Stomach smooth muscle (tissue), 2 donors: ENCODE measurements at regions not wholly inside any gene's neighbourhood (a gene's known extent, or its start where the extent isn't known, plus 50 kb on each side); places are given as distances from the start of the nearest gene placed in this dataset.
"Not testable (repeated sequence)": the region's sequence is repeated elsewhere in the genome, so short reads cannot be mapped to it uniquely, and the experiment has no call there.

Source experiments
- H3K27ac ChIP-seq: one replicate; pipeline ENCODE4 v1.7.0; 2013; ENCODE audit warnings: mild to moderate bottlenecking, low read length, inconsistent platforms
- H3K27me3 ChIP-seq, 2 donors: one replicate each; pipeline ENCODE4 v1.7.0; 2013; ENCODE audit warnings: low read length in 2 of 2; ENCODE audit not compliant: insufficient read depth in 2 of 2, control insufficient read depth in 1 of 2
- H3K36me3 ChIP-seq, 2 donors: one replicate each; pipeline ENCODE4 v1.7.0; 2013; ENCODE audit warnings: low read length in 2 of 2; ENCODE audit not compliant: control insufficient read depth in 2 of 2, insufficient read depth in 2 of 2
- H3K4me1 ChIP-seq: one replicate; pipeline ENCODE4 v1.7.0; 2013; ENCODE audit warnings: low read length; ENCODE audit not compliant: control insufficient read depth, insufficient read depth
- H3K4me3 ChIP-seq, 2 donors: one replicate each; pipeline ENCODE4 v1.7.0; 2013; ENCODE audit warnings: low read length in 2 of 2
- H3K9ac ChIP-seq, 2 donors: one replicate each; pipeline ENCODE4 v1.7.0; 2013; ENCODE audit warnings: low read length in 2 of 2, mild to moderate bottlenecking in 1 of 2
- H3K9me3 ChIP-seq, 2 donors: one replicate each; pipeline ENCODE4 v1.7.0; 2013; ENCODE audit warnings: low read length in 2 of 2; ENCODE audit not compliant: control insufficient read depth in 2 of 2
- donor health status: healthy.
- donor health status: Pancreatic carcinoma.

DNA sequence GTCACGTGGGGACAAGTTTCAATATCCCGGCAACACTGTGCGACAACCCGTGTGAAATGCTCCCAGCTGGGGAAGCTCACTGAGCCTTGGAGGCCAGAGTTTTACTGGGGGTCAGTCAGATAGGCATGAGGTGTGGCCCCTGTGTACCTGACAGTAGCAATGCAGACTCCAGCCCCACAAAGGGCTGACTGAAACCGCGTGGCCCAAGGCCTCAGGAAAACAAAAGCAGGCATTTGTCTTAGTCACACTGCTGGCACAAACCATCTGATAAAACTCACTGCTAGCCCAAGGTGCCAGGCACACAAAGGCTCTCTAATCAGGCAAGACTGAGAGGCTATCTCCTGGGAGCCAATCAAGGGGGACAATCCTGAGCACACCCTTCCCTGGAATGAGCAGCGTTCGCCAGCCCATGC lies 786.6 kb upstream of the RAB6C start:
- H3K36me3 ChIP-seq: no peaks in the 10 kb centered on the region
- H3K4me1 ChIP-seq: no peaks in the 10 kb centered on the region
- no peak overlapping the region for H3K9ac ChIP-seq
- H3K9me3 ChIP-seq: no peaks in the 10 kb centered on the region
- H3K27me3 ChIP-seq: no peaks in the 10 kb centered on the region
- H3K27ac ChIP-seq: no peak overlapping the region
- H3K4me3 ChIP-seq: no peak overlapping the region

DNA sequence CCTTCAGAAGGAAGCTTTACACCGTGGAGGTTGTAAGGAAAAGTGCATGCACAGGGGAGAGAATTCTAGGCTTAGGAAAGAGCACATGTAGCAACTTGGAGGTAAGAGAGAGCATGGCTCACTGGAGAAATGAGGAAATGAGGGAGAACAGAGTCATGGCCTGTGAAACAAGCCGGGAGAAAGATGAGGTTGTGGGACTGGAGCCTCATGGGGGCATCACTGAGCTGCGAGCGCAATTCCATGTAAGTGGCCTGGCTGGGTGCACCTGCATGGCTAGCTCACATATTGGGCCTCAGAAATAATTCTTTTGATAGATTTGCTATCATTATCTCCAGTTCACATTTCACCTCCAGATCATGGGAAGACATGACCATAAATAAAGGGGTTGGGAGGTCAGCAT lies 785.5 kb upstream of the RAB6C start:
- Histone ChIP-seq H3K4me1 (no peaks in the 10 kb centered on the region), H3K9ac (no peak overlapping the region), H3K9me3 (no peaks in the 10 kb centered on the region), H3K27me3 (no peaks in the 10 kb centered on the region), H3K27ac (no peak overlapping the region), H3K36me3 (no peaks in the 10 kb centered on the region), H3K4me3 (no peak overlapping the region)

DNA sequence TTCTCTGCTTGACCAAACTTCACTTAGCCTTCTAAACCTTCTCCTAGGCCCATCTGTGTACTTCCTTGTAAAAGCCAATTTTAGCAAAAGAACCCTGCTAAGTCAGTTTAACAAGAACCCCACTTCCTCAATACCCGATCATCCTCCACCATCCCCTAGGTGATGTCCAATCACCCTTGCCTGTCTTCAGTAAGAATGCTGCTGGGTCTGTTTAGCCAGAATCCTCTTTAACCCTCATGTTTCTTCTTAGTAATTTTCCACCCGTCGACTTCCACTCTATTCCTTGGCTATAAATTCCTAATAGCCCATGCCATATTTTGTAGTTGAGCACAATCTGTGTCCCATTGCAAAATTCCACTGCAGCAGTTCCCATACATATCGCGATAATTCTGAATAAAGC lies 780.0 kb upstream of the RAB6C start:
- H3K36me3 ChIP-seq: no peaks in the 10 kb centered on the region
- no peak overlapping the region for H3K4me3 ChIP-seq
- H3K9me3 ChIP-seq: no peaks in the 10 kb centered on the region
- H3K27ac ChIP-seq: no peak overlapping the region
- no peaks in the 10 kb centered on the region for H3K27me3 ChIP-seq
- H3K4me1 ChIP-seq: no peaks in the 10 kb centered on the region
- no peak overlapping the region for H3K9ac ChIP-seq

- Histone ChIP-seq H3K4me1 (no peaks in the 10 kb centered on the region), H3K27me3 (no peaks in the 10 kb centered on the region), H3K27ac (no peak overlapping the region), H3K4me3 (no peak overlapping the region), H3K36me3 (no peaks in the 10 kb centered on the region), H3K9me3 (no peaks in the 10 kb centered on the region), H3K9ac (no peak overlapping the region)
These were observed 777.8 kb upstream of the RAB6C start for GRCh38 chr2:129201696-129202095.

- H3K9ac ChIP-seq: no peak overlapping the region
- no peaks in the 10 kb centered on the region for H3K4me1 ChIP-seq
- no peaks in the 10 kb centered on the region for H3K27me3 ChIP-seq
- H3K27ac ChIP-seq: no peak overlapping the region
- no peak overlapping the region for H3K4me3 ChIP-seq
- H3K9me3 ChIP-seq: no peaks in the 10 kb centered on the region
- H3K36me3 ChIP-seq: no peaks in the 10 kb centered on the region
These were observed 776.1 kb upstream of the RAB6C start for GRCh38 chr2:129203331-129203730.

GRCh38 chr2:129204581-129204980 lies 774.9 kb upstream of the RAB6C start:
- H3K27me3 ChIP-seq, H3K9ac ChIP-seq, H3K4me3 ChIP-seq, H3K27ac ChIP-seq, H3K36me3 ChIP-seq, H3K9me3 ChIP-seq, H3K4me1 ChIP-seq: not testable (repeated sequence)

- H3K9ac ChIP-seq: no peak overlapping the region
- H3K36me3 ChIP-seq: no peaks in the 10 kb centered on the region
- no peaks in the 10 kb centered on the region for H3K4me1 ChIP-seq
These were observed 774.3 kb upstream of the RAB6C start for GRCh38 chr2:129205176-129205575.

GRCh38 chr2:129205766-129206165 lies 773.7 kb upstream of the RAB6C start:
- Histone ChIP-seq H3K4me3 (no peak overlapping the region), H3K27me3 (no peaks in the 10 kb centered on the region), H3K9ac (no peak overlapping the region), H3K27ac (no peak overlapping the region), H3K36me3 (no peaks in the 10 kb centered on the region), H3K9me3 (no peaks in the 10 kb centered on the region), H3K4me1 (no peaks in the 10 kb centered on the region)

More at GRCh38 chr2:129205176-129205575, 774.3 kb upstream of the RAB6C start:
- Histone ChIP-seq H3K9me3 (no peaks in the 10 kb centered on the region), H3K27ac (no peak overlapping the region), H3K4me3 (no peak overlapping the region), H3K27me3 (no peaks in the 10 kb centered on the region)

DNA sequence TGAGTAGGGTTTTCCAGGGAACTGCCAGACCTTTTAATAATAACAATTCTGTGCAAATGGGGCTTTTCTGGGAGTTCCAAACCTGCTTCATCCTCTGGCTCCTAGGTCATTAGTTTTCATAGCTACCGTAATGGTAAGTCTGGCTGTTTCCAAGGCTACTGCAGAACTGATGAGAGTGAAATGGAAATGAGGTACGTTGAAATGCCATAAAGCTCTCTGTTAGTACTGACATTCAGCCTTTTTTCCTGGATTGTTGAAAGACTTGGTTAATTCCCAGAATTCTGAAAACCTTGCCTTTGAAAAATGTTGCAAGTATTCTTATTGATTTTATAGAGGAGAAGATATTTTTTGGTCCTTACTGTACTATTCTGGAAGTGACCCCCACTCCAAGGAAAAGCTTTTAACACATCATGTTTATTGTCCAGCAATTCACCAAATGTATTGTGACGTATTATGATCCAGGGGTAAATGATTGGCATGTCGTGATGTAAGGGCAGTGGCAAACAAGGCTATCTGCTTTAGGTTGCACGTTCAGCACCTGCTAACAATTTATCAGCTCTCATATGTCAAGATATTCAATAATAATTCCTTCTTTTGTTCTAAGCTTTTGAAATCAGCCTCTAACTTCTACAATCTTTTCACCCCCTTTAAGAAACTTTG lies 767.0 kb upstream of the RAB6C start:
- no peak overlapping the region for H3K9ac ChIP-seq
- no peaks in the 10 kb centered on the region for H3K27me3 ChIP-seq
- H3K27ac ChIP-seq: no peak overlapping the region
- H3K9me3 ChIP-seq: no peaks in the 10 kb centered on the region
- H3K4me3 ChIP-seq: no peak overlapping the region
- no peaks in the 10 kb centered on the region for H3K36me3 ChIP-seq
- H3K4me1 ChIP-seq: no peaks in the 10 kb centered on the region

DNA sequence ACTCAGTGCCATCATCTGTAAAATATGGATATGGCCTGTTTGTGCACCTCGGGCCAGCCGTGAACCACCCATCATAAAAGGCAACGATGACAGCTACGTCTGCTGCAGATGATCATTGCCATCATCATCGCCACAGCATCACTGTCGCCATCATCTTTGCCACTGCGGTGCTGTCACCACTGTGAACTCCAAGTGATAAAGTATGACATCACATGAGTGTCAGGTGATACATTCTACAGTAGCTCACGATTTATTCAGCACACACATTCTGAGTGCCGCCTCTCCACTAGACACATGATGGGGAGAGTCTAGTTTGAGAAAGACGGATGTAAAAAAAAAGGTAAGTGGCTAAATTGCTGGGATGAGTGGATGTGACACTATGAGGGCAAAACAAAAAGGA lies 755.4 kb upstream of the RAB6C start:
- Histone ChIP-seq H3K4me1 (no peaks in the 10 kb centered on the region), H3K4me3 (no peak overlapping the region), H3K36me3 (no peaks in the 10 kb centered on the region), H3K27ac (no peak overlapping the region), H3K9ac (no peak overlapping the region), H3K9me3 (no peaks in the 10 kb centered on the region), H3K27me3 (no peaks in the 10 kb centered on the region)

- no peak overlapping the region for H3K9ac ChIP-seq
- H3K36me3 ChIP-seq: no peaks in the 10 kb centered on the region
- no peaks in the 10 kb centered on the region for H3K9me3 ChIP-seq
- no peak overlapping the region for H3K27ac ChIP-seq
- H3K27me3 ChIP-seq: no peaks in the 10 kb centered on the region
- no peaks in the 10 kb centered on the region for H3K4me1 ChIP-seq
- H3K4me3 ChIP-seq: no peak overlapping the region
These were observed 755.0 kb upstream of the RAB6C start for GRCh38 chr2:129224486-129224885.
